Ishikawa (cell line): ENCODE measurements at regions not wholly inside any gene's neighbourhood (a gene's known extent, or its start where the extent isn't known, plus 50 kb on each side); places are given as distances from the start of the nearest gene placed in this dataset.

ENCODE experiments used
- CREB1 ChIP-seq: IDR thresholded peaks from 2 replicates; pipeline ENCODE4 v1.6.1; 2012; ENCODE audit warnings: low read depth
- EGR1 ChIP-seq: IDR thresholded peaks from 2 replicates; pipeline ENCODE4 v1.6.1; 2012
- EP300 ChIP-seq: IDR thresholded peaks from 2 replicates; pipeline ENCODE4 v1.6.1; 2012; ENCODE audit warnings: borderline replicate concordance
- NFIC ChIP-seq: IDR thresholded peaks from 2 replicates; pipeline ENCODE4 v1.6.1; 2012
- TAF1 ChIP-seq: IDR thresholded peaks from 2 replicates; pipeline ENCODE4 v1.6.1; 2012; ENCODE audit warnings: low read depth, mild to moderate bottlenecking
- YY1 ChIP-seq: IDR thresholded peaks from 2 replicates; pipeline ENCODE4 v1.6.1; 2012; ENCODE audit warnings: low read depth
- TF ChIP-seq, protein P1 (sequence below): IDR thresholded peaks from 2 replicates; pipeline ENCODE4 v1.6.1; 2012

DNA sequence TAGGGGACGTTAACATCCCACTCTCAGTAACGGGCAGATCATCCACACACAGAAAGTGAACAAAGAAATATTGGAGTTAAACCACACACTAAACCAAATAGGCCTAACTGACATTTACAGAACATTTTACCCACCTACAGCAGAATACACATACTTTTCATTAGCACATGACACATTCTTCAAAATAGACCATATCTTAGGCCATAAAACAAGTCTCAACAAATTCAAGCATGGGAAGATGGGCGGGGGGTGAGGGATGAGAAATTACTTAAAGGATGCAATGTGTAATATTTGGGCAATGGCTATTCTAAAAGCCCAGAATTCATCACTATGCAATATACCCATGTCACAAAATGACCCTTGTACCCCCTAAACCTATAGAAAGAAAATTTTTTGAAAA, 226.2 kb downstream of the ATPSCKMT start:
- TF ChIP-seq NFIC: no peak
- TF ChIP-seq EGR1: no peak
- TF ChIP-seq CREB1: no peak
- no peak for TF ChIP-seq YY1
- TF ChIP-seq, protein P1, sequence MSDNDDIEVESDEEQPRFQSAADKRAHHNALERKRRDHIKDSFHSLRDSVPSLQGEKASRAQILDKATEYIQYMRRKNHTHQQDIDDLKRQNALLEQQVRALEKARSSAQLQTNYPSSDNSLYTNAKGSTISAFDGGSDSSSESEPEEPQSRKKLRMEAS: no peak
- TF ChIP-seq TAF1: no peak
- no peak for TF ChIP-seq EP300
